GM12864 (cell line): ENCODE measurements at regions not wholly inside any gene's neighbourhood (a gene's known extent, or its start where the extent isn't known, plus 50 kb on each side); places are given as distances from the start of the nearest gene placed in this dataset.

ENCODE experiments used
- DNase-seq: peaks from one replicate; pipeline ENCODE4 v3.0.0-alpha.2; 2011; ENCODE audit warnings: low read depth
- H3K4me3 ChIP-seq: 2 replicates; pipeline ENCODE4 v1.5.1; 2011; ENCODE audit warnings: mild to moderate bottlenecking, low read depth, low read length, control low read depth
- TF ChIP-seq, protein P1 (sequence below): IDR thresholded peaks from 2 replicates; pipeline ENCODE4 v1.5.1; 2011; ENCODE audit warnings: low read depth, mild to moderate bottlenecking, moderate library complexity, low read length, control low read depth, inconsistent platforms; ENCODE audit errors: missing control alignments

DNA sequence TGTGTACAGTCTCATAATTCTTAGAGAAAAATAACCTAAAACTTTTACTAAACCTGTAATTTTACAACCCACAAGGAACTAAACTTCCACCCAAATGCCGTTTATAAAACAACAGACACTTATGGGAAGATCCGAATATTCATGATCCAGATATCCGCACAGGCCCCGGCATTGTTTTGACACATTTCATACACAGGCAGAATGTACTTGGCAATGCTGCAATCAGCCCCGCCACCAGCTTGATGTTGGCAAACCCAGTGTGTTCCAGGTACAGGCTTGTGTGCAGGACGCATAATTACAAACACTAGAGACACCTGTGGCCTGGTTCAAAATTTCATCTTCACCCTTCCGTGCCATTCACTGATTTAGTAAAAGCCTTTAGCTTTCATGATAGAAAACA is 393.0 kb upstream of the SALL3 start:
- TF ChIP-seq, protein P1, sequence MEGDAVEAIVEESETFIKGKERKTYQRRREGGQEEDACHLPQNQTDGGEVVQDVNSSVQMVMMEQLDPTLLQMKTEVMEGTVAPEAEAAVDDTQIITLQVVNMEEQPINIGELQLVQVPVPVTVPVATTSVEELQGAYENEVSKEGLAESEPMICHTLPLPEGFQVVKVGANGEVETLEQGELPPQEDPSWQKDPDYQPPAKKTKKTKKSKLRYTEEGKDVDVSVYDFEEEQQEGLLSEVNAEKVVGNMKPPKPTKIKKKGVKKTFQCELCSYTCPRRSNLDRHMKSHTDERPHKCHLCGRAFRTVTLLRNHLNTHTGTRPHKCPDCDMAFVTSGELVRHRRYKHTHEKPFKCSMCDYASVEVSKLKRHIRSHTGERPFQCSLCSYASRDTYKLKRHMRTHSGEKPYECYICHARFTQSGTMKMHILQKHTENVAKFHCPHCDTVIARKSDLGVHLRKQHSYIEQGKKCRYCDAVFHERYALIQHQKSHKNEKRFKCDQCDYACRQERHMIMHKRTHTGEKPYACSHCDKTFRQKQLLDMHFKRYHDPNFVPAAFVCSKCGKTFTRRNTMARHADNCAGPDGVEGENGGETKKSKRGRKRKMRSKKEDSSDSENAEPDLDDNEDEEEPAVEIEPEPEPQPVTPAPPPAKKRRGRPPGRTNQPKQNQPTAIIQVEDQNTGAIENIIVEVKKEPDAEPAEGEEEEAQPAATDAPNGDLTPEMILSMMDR, result no peak
- no peak overlapping the region for H3K4me3 ChIP-seq
- DNase-seq, result no peak

- no peak for DNase-seq
- TF ChIP-seq, protein P1, result no peak
- H3K4me3 ChIP-seq, result no peak overlapping the region
Observed at GRCh38 chr18:78587096-78587495, 392.5 kb upstream of the SALL3 start.

GRCh38 chr18:78587626-78588600 is 391.7 kb upstream of the SALL3 start:
- TF ChIP-seq, protein P1, result no peak
- no peak for DNase-seq
- H3K4me3 ChIP-seq, result no peak overlapping the region

- no peak for DNase-seq
- TF ChIP-seq, protein P1, result no peak
- no peak overlapping the region for H3K4me3 ChIP-seq
Observed at GRCh38 chr18:78589916-78590437, 389.6 kb upstream of the SALL3 start.

GRCh38 chr18:78595453-78595852 is 384.2 kb upstream of the SALL3 start:
- DNase-seq, result no peak
- TF ChIP-seq, protein P1, result no peak

DNA sequence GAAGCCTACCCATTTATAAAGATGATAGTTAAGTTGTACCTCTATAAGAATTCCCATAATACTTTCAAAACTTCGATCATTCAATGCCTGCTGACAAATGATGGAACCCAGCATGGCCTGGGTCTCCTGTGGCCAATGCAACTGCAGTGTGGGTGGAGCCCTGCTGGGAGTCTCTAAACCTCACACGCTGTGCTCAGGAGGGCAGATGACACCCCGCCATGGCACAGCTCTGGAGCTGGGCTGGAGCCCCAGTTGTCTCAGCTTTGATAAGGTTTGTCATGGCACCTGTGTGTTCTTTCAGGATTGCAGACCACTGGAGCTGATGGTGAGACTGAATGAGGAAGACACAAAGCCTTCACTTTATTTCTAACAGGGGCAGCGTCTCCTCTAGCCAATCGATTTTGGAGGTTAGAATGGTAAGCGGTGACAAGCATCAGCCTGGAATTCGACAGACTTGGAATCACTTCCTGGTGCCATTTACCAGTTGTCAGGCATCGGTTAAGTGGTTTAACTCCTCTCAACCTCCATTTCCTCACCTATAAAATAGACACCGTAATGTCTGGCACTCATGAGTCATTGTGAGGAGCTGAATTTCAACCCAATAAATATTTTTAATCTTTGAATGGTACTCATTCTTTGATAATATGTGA is 383.6 kb upstream of the SALL3 start:
- no peak for DNase-seq
- no peak overlapping the region for H3K4me3 ChIP-seq
- TF ChIP-seq, protein P1, result no peak

More at GRCh38 chr18:78595453-78595852, 384.2 kb upstream of the SALL3 start:
- H3K4me3 ChIP-seq, result no peak overlapping the region
